ENCODE measurements at regions not wholly inside any gene's neighbourhood (a gene's known extent, or its start where the extent isn't known, plus 50 kb on each side); places are given as distances from the start of the nearest gene placed in this dataset.

DNA sequence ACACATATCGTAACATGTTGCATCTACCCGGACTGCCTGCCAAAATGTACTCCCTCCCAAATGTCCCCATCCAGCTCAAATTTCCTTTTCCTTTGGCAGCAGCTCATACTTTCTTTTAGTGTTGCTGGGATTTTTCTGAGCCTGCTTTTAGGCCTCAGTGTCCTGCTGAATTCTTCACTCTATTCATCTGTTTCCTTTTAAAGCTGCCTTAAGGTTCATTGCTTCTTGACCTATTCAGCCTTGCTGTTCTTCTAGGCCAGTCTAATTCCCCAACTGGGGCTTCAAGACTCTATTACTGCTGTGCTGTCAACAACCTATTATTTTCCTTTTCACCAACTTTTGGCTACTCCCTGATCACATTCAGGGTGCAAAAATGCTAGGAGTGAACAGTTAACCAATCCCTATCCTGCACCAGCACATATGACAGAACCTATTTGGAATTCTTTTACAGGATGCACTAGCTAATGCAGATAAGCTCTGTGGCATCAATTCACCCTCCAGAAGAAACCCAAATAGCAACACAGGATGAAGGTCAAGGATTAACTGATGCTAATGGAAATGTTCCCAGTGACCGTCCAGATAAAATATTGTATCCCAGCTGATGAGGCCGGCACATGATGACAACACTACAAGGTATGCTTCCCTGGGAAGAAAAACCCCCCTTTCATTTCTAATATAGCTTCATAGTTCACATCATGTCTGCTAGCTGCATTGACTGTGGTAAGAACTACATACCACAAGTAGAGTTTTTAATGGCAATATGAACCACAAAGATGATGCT, 114.7 kb upstream of the TTC29 start:
- Mint-ChIP-seq H3K27ac (no peak overlapping the region), H3K36me3 (ENCODE audit: low read depth) (no peaks in the 10 kb centered on the region), H3K4me3 (no peak overlapping the region), H3K27me3 (peaks cover 10% of the 10 kb centered on the region), H3K9me3 (no peaks in the 10 kb centered on the region), H3K4me1 (ENCODE audit: low read depth) (peaks cover 12% of the 10 kb centered on the region)
- Histone ChIP-seq H3K36me3 (ENCODE audit: insufficient read depth, low read length) (no peaks in the 10 kb centered on the region), H3K27ac (ENCODE audit: low read depth in 1 of 2, low read length in 2 of 2) (no peak overlapping the region), H3K9me3 (ENCODE audit: control insufficient read depth in 1 of 2, insufficient read depth in 1 of 2, low read length in 2 of 2) (no peaks in the 10 kb centered on the region), H3K27me3 (ENCODE audit: control insufficient read depth in 1 of 2, insufficient read depth in 2 of 2, low read length in 2 of 2) (no peaks in the 10 kb centered on the region), H3K4me3 (ENCODE audit: low read length) (no peak overlapping the region), H3K4me1 (ENCODE audit: insufficient read depth, low read length) (no peaks in the 10 kb centered on the region)
- ChIA-PET POLR2A (no interaction called here), CTCF (interaction anchor here (1.5 kb wide), 1 partner anchor 15 kb away, joined by 4 read pairs; no protein-coding TSS in a partner anchor)
- no peak for DNase-seq
- intact Hi-C loops (cut with DNase I, micrococcal nuclease): no loop called here
- ATAC-seq (ENCODE audit: poor library complexity): no peak
- TF ChIP-seq, protein P1, sequence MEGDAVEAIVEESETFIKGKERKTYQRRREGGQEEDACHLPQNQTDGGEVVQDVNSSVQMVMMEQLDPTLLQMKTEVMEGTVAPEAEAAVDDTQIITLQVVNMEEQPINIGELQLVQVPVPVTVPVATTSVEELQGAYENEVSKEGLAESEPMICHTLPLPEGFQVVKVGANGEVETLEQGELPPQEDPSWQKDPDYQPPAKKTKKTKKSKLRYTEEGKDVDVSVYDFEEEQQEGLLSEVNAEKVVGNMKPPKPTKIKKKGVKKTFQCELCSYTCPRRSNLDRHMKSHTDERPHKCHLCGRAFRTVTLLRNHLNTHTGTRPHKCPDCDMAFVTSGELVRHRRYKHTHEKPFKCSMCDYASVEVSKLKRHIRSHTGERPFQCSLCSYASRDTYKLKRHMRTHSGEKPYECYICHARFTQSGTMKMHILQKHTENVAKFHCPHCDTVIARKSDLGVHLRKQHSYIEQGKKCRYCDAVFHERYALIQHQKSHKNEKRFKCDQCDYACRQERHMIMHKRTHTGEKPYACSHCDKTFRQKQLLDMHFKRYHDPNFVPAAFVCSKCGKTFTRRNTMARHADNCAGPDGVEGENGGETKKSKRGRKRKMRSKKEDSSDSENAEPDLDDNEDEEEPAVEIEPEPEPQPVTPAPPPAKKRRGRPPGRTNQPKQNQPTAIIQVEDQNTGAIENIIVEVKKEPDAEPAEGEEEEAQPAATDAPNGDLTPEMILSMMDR (IDR thresholded peaks at IDR 0.05): no peak

DNA sequence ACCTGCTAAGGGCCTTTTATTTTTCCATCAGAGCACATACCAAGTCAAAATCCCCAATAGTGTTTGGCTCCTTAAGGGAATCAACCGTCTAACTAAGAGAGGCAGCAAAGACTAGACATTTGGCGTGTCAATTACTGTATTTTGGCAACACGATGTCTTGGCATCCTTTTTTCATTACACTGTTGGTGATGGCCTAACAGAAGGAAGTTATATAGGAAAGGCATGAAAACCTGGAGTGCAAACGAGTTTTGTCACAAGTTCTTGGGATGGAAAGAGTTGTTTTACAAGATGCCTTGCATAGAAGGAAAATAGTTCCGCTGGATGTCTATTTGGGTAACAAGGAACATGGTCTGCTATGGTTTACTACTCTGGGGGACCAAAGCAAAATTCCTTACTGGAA, 119.2 kb upstream of the TTC29 start:
- Histone ChIP-seq H3K27me3 (ENCODE audit: control insufficient read depth in 1 of 2, insufficient read depth in 2 of 2, low read length in 2 of 2) (peaks cover 0 to 4% of the 10 kb centered on the region in 2 experiments), H3K9me3 (ENCODE audit: control insufficient read depth in 1 of 2, insufficient read depth in 1 of 2, low read length in 2 of 2) (no peaks in the 10 kb centered on the region), H3K36me3 (ENCODE audit: insufficient read depth, low read length) (no peaks in the 10 kb centered on the region), H3K4me3 (ENCODE audit: low read length) (no peak overlapping the region), H3K4me1 (ENCODE audit: insufficient read depth, low read length) (no peaks in the 10 kb centered on the region), H3K27ac (ENCODE audit: low read depth in 1 of 2, low read length in 2 of 2) (no peak overlapping the region)
- TF ChIP-seq, protein P1 (IDR thresholded peaks at IDR 0.05): no peak
- no peaks in the 10 kb centered on the region for H3K4me1 Mint-ChIP-seq (ENCODE audit: low read depth)
- no peaks in the 10 kb centered on the region for H3K36me3 Mint-ChIP-seq (ENCODE audit: low read depth)
- no peaks in the 10 kb centered on the region for H3K9me3 Mint-ChIP-seq
- no peak overlapping the region for H3K4me3 Mint-ChIP-seq
- H3K27me3 Mint-ChIP-seq: peaks cover 13% of the 10 kb centered on the region
- no peak for ATAC-seq (ENCODE audit: poor library complexity)
- intact Hi-C loops (cut with DNase I, micrococcal nuclease): no loop called here
- ChIA-PET POLR2A (no interaction called here), CTCF (no interaction called here)
- no peak overlapping the region for H3K27ac Mint-ChIP-seq
- no peak for DNase-seq

DNA sequence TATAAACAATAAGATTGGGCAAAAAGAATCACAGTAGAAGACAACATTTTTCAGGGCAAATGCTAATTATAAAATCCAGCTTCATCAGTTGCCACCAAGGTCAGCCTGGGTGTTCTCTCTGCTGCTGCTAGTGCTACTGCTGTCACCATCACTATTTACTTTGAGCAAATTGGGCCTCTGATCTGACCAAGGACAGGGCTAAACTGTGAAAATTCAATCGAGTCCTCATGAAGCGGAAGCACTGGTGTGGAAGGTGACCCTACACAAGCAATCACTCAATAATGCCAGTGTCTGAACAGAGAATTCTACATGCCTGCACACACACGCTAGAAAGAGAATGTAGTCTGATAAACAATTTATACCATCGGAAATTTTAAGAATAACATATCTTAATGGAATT, 122.9 kb upstream of the TTC29 start:
- ChIA-PET CTCF (no interaction called here), POLR2A (no interaction called here)
- Mint-ChIP-seq H3K36me3 (ENCODE audit: low read depth) (no peaks in the 10 kb centered on the region), H3K9me3 (peaks cover 8% of the 10 kb centered on the region), H3K4me1 (ENCODE audit: low read depth) (no peaks in the 10 kb centered on the region), H3K27ac (no peak overlapping the region), H3K4me3 (no peak overlapping the region), H3K27me3 (peaks cover 27% of the 10 kb centered on the region)
- DNase-seq (no peak), ATAC-seq (ENCODE audit: poor library complexity) (no peak)
- Histone ChIP-seq H3K4me1 (ENCODE audit: insufficient read depth, low read length) (no peaks in the 10 kb centered on the region), H3K36me3 (ENCODE audit: insufficient read depth, low read length) (no peaks in the 10 kb centered on the region), H3K27ac (ENCODE audit: low read depth in 1 of 2, low read length in 2 of 2) (no peak overlapping the region), H3K9me3 (ENCODE audit: control insufficient read depth in 1 of 2, insufficient read depth in 1 of 2, low read length in 2 of 2) (peaks cover 0 to 5% of the 10 kb centered on the region in 2 experiments), H3K27me3 (ENCODE audit: control insufficient read depth in 1 of 2, insufficient read depth in 2 of 2, low read length in 2 of 2) (peaks cover 0 to 5% of the 10 kb centered on the region in 2 experiments), H3K4me3 (ENCODE audit: low read length) (no peak overlapping the region)
- intact Hi-C loops (cut with DNase I, micrococcal nuclease): no loop called here
- TF ChIP-seq, protein P1 (IDR thresholded peaks at IDR 0.05): no peak
